ENCODE measurements at regions not wholly inside any gene's neighbourhood (a gene's known extent, or its start where the extent isn't known, plus 50 kb on each side); places are given as distances from the start of the nearest gene placed in this dataset.

GRCh38 chr13:104553186-104553585 lies 1487.0 kb upstream of the SLC10A2 start:
- no peak for TF ChIP-seq POLR2A (IDR thresholded peaks at IDR 0.05)
- TF ChIP-seq, protein P1, sequence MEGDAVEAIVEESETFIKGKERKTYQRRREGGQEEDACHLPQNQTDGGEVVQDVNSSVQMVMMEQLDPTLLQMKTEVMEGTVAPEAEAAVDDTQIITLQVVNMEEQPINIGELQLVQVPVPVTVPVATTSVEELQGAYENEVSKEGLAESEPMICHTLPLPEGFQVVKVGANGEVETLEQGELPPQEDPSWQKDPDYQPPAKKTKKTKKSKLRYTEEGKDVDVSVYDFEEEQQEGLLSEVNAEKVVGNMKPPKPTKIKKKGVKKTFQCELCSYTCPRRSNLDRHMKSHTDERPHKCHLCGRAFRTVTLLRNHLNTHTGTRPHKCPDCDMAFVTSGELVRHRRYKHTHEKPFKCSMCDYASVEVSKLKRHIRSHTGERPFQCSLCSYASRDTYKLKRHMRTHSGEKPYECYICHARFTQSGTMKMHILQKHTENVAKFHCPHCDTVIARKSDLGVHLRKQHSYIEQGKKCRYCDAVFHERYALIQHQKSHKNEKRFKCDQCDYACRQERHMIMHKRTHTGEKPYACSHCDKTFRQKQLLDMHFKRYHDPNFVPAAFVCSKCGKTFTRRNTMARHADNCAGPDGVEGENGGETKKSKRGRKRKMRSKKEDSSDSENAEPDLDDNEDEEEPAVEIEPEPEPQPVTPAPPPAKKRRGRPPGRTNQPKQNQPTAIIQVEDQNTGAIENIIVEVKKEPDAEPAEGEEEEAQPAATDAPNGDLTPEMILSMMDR (IDR thresholded peaks at IDR 0.05), result no peak

Data from thyroid gland (tissue), 4 donors.